HepG2 (cell line): ENCODE measurements at regions not wholly inside any gene's neighbourhood (a gene's known extent, or its start where the extent isn't known, plus 50 kb on each side); places are given as distances from the start of the nearest gene placed in this dataset.
"Not testable (repeated sequence)": the region's sequence is repeated elsewhere in the genome, so short reads cannot be mapped to it uniquely, and the experiment has no call there.

ENCODE experiments used
- ATAC-seq: fragments of 200-7000 bp; cut with Tn5 transposase; 3 replicates; pipeline ENCODE4 v1.9.1; 2020; ENCODE audit warnings: mild to moderate bottlenecking, moderate library complexity
- BruUV-seq: library from RNA; stranded (reverse); fragments of 400-500 nt; replicated peaks from 2 replicates; lab custom pipeline; 2021; lab: Mats Ljungman, UMichigan
- CTCF ChIA-PET: fragments of 300-600 bp; formaldehyde crosslinking; extraction: SDS; loops from one replicate; lab custom pipeline; 2021; ENCODE audit warnings: low total read pairs, inconsistent platforms, low intra/inter-chr PET ratio; lab: Yijun Ruan, JAX
- POLR2A ChIA-PET: fragments of 350-600 bp; sonication (Branson Sonifier 250); formaldehyde crosslinking; loops from one replicate; lab custom pipeline; 2020; ENCODE audit warnings: antibody characterized with exemption, inconsistent platforms; lab: Yijun Ruan, JAX
- DNase-seq: peaks from one replicate; pipeline ENCODE4 v3.0.0-alpha.2; 2015; ENCODE audit warnings: low spot score
- FAIRE-seq: peaks from 3 replicates; lab custom pipeline; 2011; peaks lifted over from hg19 to GRCh38; lab: Jason Lieb, UNC
- H2AFZ ChIP-seq: one replicate; pipeline ENCODE4 v1.6.1; 2011; ENCODE audit warnings: low read length, inconsistent platforms
- H3K27ac ChIP-seq: fragments of 300-600 bp; 3 replicates; pipeline ENCODE4 v1.8.0; 2011; ENCODE audit warnings: mixed run types, mild to moderate bottlenecking, mixed read lengths, low read length, inconsistent platforms; ENCODE audit not compliant: insufficient read depth; ENCODE audit errors: extremely low read length
- H3K27me3 ChIP-seq, 2 experiments: fragments of 200-600 bp in 1 of 2; 2 replicates in 1 of 2; 3 replicates in 1 of 2; pipeline versions ENCODE4 v1.6.0 to v1.8.0; 2011; ENCODE audit warnings: low read length in 2 of 2, mild to moderate bottlenecking in 2 of 2, moderate library complexity in 2 of 2, inconsistent platforms in 1 of 2; ENCODE audit not compliant: insufficient read depth in 2 of 2, control insufficient read depth in 1 of 2
- H3K36me3 ChIP-seq, 2 experiments: fragments of 200-600 bp in 1 of 2; replicated peaks in 1 of 2; 2 replicates in 1 of 2; 3 replicates in 1 of 2; pipeline versions ENCODE4 v1.5.1 to v1.8.0; 2011; ENCODE audit warnings: low read length in 2 of 2, inconsistent platforms in 1 of 2; ENCODE audit not compliant: insufficient read depth in 2 of 2, control insufficient read depth in 1 of 2
- H3K4me1 ChIP-seq: 2 replicates; pipeline ENCODE4 v1.5.1; 2012; ENCODE audit warnings: low read length, inconsistent platforms; ENCODE audit not compliant: insufficient read depth
- H3K4me2 ChIP-seq: 2 replicates; pipeline ENCODE4 v1.6.0; 2011; ENCODE audit warnings: low read depth, low read length, inconsistent platforms
- H3K4me3 ChIP-seq, 3 experiments: fragments of 200-600 bp in 1 of 3; sonication (generic), shearing (Covaris generic) in 1 of 3; replicated peaks in 1 of 3; 2 replicates each; pipeline ENCODE4 v1.5.1; 2011 to 2016; ENCODE audit warnings: low read length in 3 of 3, inconsistent platforms in 2 of 3, low read depth in 2 of 3, mild to moderate bottlenecking in 2 of 3, control low read depth in 1 of 3, mixed read lengths in 1 of 3; ENCODE audit not compliant: insufficient read depth in 1 of 3
- H3K79me2 ChIP-seq: one replicate; pipeline ENCODE4 v1.6.1; 2011; ENCODE audit warnings: low read length, inconsistent platforms; ENCODE audit not compliant: insufficient read depth
- H3K9ac ChIP-seq: 2 replicates; pipeline ENCODE4 v1.6.0; 2011; ENCODE audit warnings: mild to moderate bottlenecking, low read depth, low read length, inconsistent platforms; ENCODE audit not compliant: insufficient read depth
- H3K9me3 ChIP-seq: 2 replicates; pipeline ENCODE4 v1.5.1; 2012; ENCODE audit warnings: mild to moderate bottlenecking, low read length
- H4K20me1 ChIP-seq: 2 replicates; pipeline ENCODE4 v1.6.0; 2011; ENCODE audit warnings: inconsistent platforms, mild to moderate bottlenecking, low read length, moderate library complexity; ENCODE audit not compliant: insufficient read depth
- KLF9 ChIP-seq: IDR thresholded peaks from 2 replicates; pipeline ENCODE4 v1.6.1; 2016; ENCODE audit warnings: low read depth
- STAG1 ChIP-seq: sonication (generic); formaldehyde crosslinking; IDR thresholded peaks from 2 replicates; pipeline ENCODE4 v1.4.0; 2020; ENCODE audit warnings: missing genetic modification reagents
- ZBTB34 ChIP-seq: sonication (generic); formaldehyde crosslinking; IDR thresholded peaks from 2 replicates; pipeline ENCODE4 v1.8.0; 2022; ENCODE audit warnings: mild to moderate bottlenecking, missing genetic modification reagents
- ZNF788 ChIP-seq: sonication (generic); formaldehyde crosslinking; IDR thresholded peaks from 2 replicates; pipeline ENCODE4 v1.5.0; 2020; ENCODE audit warnings: mild to moderate bottlenecking, missing genetic modification reagents, borderline replicate concordance
- ZSCAN21 ChIP-seq: sonication (generic); formaldehyde crosslinking; IDR thresholded peaks from 2 replicates; pipeline ENCODE4 v1.8.0; 2022; ENCODE audit warnings: mild to moderate bottlenecking, missing genetic modification reagents, moderate library complexity, borderline replicate concordance
- whole genome bisulfite sequencing: methylation state at CpG from one replicate; pipeline ENCODE4 v1.1.6; 2017; ENCODE audit warnings: low lambda C conversion rate; 5-methylcytosine and 5-hydroxymethylcytosine counted together
- in situ Hi-C: cut with HindIII; loops from 2 replicates; pipeline ENCODE4 v1.10.0; 2017; ENCODE audit warnings: low pct_unique_long_range_greater_than_20kb; ENCODE audit not compliant: extremely low pct_ligation_motif_present
- intact Hi-C: fragments of 100-400 bp; cut with micrococcal nuclease; formaldehyde crosslinking; loops from one replicate; pipeline ENCODE4 v1.10.0; 2022; ENCODE audit not compliant: unreplicated experiment

GRCh38 chr3:20556661-20557060 is 370.7 kb upstream of the SGO1 start (continued):
- TF ChIP-seq ZBTB34 (CRISPR knock-in tag) (no peak), ZNF788 (CRISPR knock-in tag) (no peak), ZSCAN21 (CRISPR knock-in tag) (no peak)

GRCh38 chr3:20552605-20553275 is 366.7 kb upstream of the SGO1 start:
- BruUV-seq: no TSS peak

GRCh38 chr3:20547361-20548269 is 361.6 kb upstream of the SGO1 start:
- 43% methylated on average over 12 of the region's 35 CpGs for WGBS

More at GRCh38 chr3:20552605-20553275, 366.7 kb upstream of the SGO1 start:
- Histone ChIP-seq H3K4me2 (no peak overlapping the region), H3K9me3 (peaks cover 36% of the 10 kb centered on the region; the same call in 1 of the 2 replicates), H4K20me1 (no peaks in the 10 kb centered on the region), H3K79me2 (no peaks in the 10 kb centered on the region), H3K36me3 (no peaks in the 10 kb centered on the region), H3K27ac (no peak overlapping the region), H3K4me3 (no peak overlapping the region), H3K27me3 (no peaks in the 10 kb centered on the region), H2AFZ (no peak overlapping the region), H3K9ac (no peak overlapping the region), H3K4me1 (no peaks in the 10 kb centered on the region)
- DNase-seq (no peak), ATAC-seq (no peak; the same call in 2 of the 3 replicates), FAIRE-seq (no peak)
- ChIA-PET POLR2A (no interaction called here), CTCF (no interaction called here)
- intact Hi-C loops: no loop called here
- TF ChIP-seq STAG1 (CRISPR knock-in tag) (peak; percentile 27; the same call in 1 of the 2 replicates), KLF9 (CRISPR knock-in tag) (no peak)
- in situ Hi-C loops: no loop called here
- WGBS: 30% methylated on average over 13 of the region's 16 CpGs

More at GRCh38 chr3:20547361-20548269, 361.6 kb upstream of the SGO1 start:
- in situ Hi-C loops, ATAC-seq, H3K79me2 ChIP-seq, POLR2A ChIA-PET, H3K4me2 ChIP-seq, H3K27me3 ChIP-seq, H3K36me3 ChIP-seq, H4K20me1 ChIP-seq, H3K9ac ChIP-seq, H2AFZ ChIP-seq, BruUV-seq, H3K4me1 ChIP-seq, FAIRE-seq, H3K4me3 ChIP-seq, CTCF ChIA-PET, intact Hi-C loops, DNase-seq, H3K27ac ChIP-seq: not testable (repeated sequence)
- peaks cover 39% of the 10 kb centered on the region; the same call in 1 of the 2 replicates for H3K9me3 ChIP-seq
